ENCODE measurements at regions not wholly inside any gene's neighbourhood (a gene's known extent, or its start where the extent isn't known, plus 50 kb on each side); places are given as distances from the start of the nearest gene placed in this dataset.

DNA sequence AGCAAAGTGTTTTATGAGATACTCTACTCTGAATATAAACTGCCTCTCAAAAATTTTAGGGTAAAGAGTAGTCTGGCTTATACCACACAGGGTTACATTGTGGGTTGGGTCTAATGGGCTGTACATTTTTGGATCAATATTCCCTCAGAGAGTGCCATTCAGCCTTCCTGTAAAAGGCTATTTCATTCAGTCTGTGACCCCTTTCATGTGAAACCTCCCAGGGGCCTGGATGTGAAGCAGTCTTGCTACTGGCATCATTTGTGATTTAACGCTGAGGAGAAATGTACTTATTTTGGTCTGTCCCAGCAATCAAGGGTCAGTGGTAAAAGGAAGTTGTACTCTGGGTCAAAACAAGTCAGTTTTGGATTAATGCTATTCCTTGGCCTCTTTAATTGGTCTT is 71.8 kb upstream of the PRKG1 start:
- TF ChIP-seq, protein P1, sequence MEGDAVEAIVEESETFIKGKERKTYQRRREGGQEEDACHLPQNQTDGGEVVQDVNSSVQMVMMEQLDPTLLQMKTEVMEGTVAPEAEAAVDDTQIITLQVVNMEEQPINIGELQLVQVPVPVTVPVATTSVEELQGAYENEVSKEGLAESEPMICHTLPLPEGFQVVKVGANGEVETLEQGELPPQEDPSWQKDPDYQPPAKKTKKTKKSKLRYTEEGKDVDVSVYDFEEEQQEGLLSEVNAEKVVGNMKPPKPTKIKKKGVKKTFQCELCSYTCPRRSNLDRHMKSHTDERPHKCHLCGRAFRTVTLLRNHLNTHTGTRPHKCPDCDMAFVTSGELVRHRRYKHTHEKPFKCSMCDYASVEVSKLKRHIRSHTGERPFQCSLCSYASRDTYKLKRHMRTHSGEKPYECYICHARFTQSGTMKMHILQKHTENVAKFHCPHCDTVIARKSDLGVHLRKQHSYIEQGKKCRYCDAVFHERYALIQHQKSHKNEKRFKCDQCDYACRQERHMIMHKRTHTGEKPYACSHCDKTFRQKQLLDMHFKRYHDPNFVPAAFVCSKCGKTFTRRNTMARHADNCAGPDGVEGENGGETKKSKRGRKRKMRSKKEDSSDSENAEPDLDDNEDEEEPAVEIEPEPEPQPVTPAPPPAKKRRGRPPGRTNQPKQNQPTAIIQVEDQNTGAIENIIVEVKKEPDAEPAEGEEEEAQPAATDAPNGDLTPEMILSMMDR (IDR thresholded peaks at IDR 0.05; ENCODE audit: borderline replicate concordance, extremely low read depth, low read length, poor library complexity, severe bottlenecking): no peak
- TF ChIP-seq EZH2 (IDR thresholded peaks at IDR 0.05; ENCODE audit: borderline replicate concordance, low read depth, low read length, severe bottlenecking): no peak
